ENCODE measurements at regions not wholly inside any gene's neighbourhood (a gene's known extent, or its start where the extent isn't known, plus 50 kb on each side); places are given as distances from the start of the nearest gene placed in this dataset.
A peak's percentile ranks its signal among the peaks of the same experiment; 100 is the strongest.

DNA sequence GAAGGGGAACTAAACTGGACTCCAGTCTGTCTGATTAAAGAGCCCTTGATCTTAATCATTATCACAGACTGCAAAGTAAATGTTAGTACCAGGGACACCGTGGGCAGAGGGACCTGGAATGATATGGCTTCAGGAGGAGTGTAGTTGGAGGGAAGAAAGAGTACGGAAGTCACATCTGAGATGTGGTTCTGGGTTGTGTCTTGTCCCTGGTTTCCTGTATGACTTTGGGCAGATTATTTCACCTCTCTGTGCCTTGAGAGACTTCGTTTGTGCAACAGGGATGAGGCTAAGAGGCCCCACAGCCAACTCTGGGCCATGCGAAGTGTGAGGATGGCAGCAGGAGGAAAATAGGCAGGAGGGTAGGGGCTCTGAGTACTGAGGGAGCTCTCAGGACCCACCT, 76.1 kb upstream of the SLC2A1 start:
- no peak for DNase-seq (ENCODE audit: extremely low spot score, unreplicated experiment)
- TF ChIP-seq, protein P1, sequence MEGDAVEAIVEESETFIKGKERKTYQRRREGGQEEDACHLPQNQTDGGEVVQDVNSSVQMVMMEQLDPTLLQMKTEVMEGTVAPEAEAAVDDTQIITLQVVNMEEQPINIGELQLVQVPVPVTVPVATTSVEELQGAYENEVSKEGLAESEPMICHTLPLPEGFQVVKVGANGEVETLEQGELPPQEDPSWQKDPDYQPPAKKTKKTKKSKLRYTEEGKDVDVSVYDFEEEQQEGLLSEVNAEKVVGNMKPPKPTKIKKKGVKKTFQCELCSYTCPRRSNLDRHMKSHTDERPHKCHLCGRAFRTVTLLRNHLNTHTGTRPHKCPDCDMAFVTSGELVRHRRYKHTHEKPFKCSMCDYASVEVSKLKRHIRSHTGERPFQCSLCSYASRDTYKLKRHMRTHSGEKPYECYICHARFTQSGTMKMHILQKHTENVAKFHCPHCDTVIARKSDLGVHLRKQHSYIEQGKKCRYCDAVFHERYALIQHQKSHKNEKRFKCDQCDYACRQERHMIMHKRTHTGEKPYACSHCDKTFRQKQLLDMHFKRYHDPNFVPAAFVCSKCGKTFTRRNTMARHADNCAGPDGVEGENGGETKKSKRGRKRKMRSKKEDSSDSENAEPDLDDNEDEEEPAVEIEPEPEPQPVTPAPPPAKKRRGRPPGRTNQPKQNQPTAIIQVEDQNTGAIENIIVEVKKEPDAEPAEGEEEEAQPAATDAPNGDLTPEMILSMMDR (conservative IDR thresholded peaks at IDR 0.05): no peak
- Mint-ChIP-seq H3K4me3 (peak overlapping the region; percentile 61), H3K9me3 (no peaks in the 10 kb centered on the region), H3K4me1 (ENCODE audit: unreplicated experiment) (peaks cover 22% of the 10 kb centered on the region), H3K36me3 (no peaks in the 10 kb centered on the region), H3K27me3 (no peaks in the 10 kb centered on the region), H3K27ac (peak overlapping the region; percentile 91)

DNA sequence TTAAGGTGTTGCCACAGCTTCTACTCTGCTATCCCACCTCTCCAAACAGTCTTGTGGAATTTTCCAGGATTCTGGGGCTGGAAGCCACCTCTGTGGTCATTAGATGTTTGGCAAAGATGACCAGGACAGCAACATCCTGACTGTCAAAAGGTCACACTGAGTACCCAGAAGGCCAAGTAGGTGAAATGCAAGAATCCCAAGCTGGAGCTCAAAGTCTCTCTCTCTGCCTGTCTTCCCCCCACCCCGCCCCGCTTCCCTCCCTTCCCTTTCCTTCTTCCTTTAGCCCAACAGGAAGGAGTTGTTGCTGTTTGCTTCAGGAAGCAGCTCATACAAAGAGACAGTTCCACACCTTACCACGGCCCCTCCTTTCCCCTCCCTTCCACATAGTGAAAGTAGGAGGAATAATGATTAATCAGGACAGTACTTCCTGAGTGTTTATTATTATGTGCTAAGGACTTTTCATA, 75.6 kb upstream of the SLC2A1 start:
- Mint-ChIP-seq H3K36me3 (no peaks in the 10 kb centered on the region), H3K4me1 (ENCODE audit: unreplicated experiment) (peaks cover 22% of the 10 kb centered on the region), H3K27me3 (no peaks in the 10 kb centered on the region), H3K9me3 (no peaks in the 10 kb centered on the region), H3K27ac (peak overlapping the region; percentile 91), H3K4me3 (peak overlapping the region; percentile 61)
- DNase-seq (ENCODE audit: extremely low spot score, unreplicated experiment): no peak
- TF ChIP-seq, protein P1 (conservative IDR thresholded peaks at IDR 0.05): no peak

DNA sequence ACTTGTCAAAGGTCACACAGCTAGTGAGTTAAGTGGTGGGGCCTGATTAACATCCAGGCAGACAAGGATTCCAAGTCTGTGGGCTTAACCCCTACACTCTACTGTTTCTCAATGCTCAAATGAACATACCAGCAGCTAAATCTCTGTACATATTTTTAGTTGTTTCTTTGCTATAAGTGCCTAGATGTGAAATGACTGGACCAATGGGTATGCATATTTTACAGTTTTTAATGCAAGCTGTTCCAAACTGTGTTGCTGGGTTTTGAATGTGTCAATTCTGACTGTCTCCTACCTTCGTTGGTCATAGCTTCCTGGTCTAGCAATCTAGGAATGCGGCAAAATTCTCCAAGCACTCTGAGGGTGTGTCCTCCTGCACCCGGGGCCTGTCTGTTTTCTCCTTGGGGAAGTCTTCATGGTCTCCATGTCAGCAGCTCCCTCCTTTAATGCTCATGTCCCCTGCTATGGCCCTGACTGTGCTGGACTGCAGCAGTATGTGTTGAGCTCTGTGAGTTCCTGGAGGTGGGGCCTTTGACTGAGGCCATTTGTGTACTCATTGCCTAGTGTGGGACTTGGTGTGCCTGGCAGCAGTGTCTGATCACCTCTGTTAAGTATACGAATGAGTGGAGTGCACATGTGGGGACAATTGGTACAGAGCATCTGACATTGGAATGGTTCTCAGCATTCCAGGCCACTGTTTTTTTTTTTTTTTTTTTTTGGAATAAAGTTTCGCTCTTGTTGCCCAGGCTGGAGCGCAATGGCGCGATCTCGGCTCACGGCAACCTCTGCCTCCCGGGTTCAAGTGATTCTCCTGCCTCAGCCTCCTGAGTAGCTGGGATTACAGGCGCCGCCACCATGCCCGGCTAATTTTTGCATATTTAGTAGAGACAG, 72.9 kb upstream of the SLC2A1 start:
- H3K27ac Mint-ChIP-seq: peak overlapping the region; percentile 17
- no peaks in the 10 kb centered on the region for H3K9me3 Mint-ChIP-seq
- H3K4me3 Mint-ChIP-seq: no peak overlapping the region
- TF ChIP-seq, protein P1 (conservative IDR thresholded peaks at IDR 0.05): no peak
- no peaks in the 10 kb centered on the region for H3K27me3 Mint-ChIP-seq
- peaks cover 15% of the 10 kb centered on the region for H3K4me1 Mint-ChIP-seq (ENCODE audit: unreplicated experiment)
- no peaks in the 10 kb centered on the region for H3K36me3 Mint-ChIP-seq
- DNase-seq (ENCODE audit: extremely low spot score, unreplicated experiment): no peak

DNA sequence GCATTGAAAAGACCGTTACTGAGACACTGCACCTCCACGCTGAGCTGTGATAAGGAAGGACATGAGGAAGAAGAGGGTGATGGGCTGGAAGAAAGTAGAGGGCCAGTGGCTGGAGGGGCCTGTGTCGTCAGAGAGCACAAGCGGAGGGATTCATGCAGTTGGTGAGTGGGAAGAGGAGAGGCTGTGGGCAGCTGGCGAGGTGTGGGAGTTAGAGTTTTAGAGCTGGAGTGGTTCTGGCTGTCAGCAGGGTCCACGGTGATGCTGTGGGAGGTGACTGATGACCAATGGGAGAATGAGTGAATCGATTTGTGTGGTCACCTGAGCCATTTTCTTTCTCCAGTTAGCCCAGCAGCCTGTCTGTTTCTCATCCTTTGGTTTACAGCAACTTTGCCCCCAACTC, 66.2 kb upstream of the SLC2A1 start:
- Mint-ChIP-seq H3K27me3 (no peaks in the 10 kb centered on the region), H3K27ac (no peak overlapping the region), H3K4me1 (ENCODE audit: unreplicated experiment) (peaks cover 6% of the 10 kb centered on the region), H3K36me3 (no peaks in the 10 kb centered on the region), H3K4me3 (no peak overlapping the region), H3K9me3 (no peaks in the 10 kb centered on the region)
- DNase-seq (ENCODE audit: extremely low spot score, unreplicated experiment): no peak
- TF ChIP-seq, protein P1 (conservative IDR thresholded peaks at IDR 0.05): no peak

DNA sequence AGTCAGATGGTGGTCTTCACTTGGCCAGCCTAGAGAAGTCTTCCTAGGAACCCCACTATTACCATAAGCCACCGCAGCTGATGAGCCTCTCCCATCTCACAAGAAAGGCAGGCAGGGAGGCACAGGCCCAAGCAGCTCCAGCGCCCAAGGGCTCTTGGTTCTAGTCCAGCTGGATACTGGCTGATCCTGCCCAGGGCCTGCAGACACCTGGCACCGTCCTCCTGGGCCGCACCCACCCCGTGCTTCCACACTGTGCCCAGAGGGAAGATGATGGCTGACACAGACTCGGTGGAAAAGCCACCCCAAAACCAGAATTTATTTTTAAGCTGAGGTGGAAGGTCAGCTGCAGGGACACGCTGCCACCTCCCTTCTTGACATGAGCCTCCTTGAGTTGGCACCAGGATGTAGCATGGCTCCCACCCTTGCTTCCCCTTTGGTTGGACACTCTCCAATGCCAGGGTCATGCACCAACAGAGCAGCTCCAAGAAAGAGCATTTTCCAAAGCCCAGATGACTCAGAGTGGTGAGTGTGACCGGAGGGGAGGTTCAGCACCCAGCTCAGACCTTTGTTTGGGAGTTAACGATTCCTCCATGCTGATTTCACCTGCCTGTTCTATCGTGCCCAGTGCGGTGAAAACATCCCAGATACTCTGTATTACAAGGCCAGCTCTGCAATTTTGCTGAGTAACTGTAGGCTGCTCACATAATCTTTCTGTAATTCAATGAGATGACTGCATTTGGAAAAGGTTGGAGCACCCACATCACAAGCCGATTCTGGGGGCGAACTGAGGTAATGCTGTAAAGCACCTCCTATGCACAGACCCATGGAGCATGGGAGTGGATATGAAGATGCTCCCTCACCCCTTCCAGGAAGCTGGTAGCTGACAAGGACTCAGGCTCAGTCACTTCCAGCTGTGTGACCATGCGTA, 63.1 kb upstream of the SLC2A1 start:
- Mint-ChIP-seq H3K27me3 (peaks cover 4% of the 10 kb centered on the region), H3K27ac (no peak overlapping the region), H3K4me1 (ENCODE audit: unreplicated experiment) (peaks cover 4% of the 10 kb centered on the region), H3K36me3 (no peaks in the 10 kb centered on the region), H3K9me3 (peaks cover 4% of the 10 kb centered on the region), H3K4me3 (no peak overlapping the region)
- TF ChIP-seq, protein P1 (conservative IDR thresholded peaks at IDR 0.05): no peak
- no peak for DNase-seq (ENCODE audit: extremely low spot score, unreplicated experiment)

Measured in type B pancreatic cell (in vitro differentiated cells).